ENCODE measurements at regions not wholly inside any gene's neighbourhood (a gene's known extent, or its start where the extent isn't known, plus 50 kb on each side); places are given as distances from the start of the nearest gene placed in this dataset.
"Not testable (repeated sequence)": the region's sequence is repeated elsewhere in the genome, so short reads cannot be mapped to it uniquely, and the experiment has no call there.

DNA sequence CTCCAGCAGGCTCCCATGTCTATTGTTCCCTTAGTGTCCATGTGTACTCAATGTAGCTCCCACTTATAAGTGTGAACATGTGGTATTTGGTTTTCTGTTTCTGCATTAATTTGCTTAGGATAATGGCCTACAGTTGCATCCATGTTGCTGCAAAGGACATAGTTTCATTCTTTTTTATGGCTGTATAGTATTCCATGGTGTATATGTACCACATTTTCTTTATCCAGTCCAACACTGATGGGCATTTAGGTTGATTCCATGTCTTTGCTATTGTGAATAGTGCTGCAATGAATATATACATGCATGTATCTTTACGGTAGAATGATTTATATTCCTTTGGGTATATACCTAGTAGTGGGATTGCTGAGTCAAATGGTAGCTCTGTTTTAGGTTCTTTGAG, 116.5 kb upstream of the UGP2 start:
- TF ChIP-seq CTCF (IDR thresholded peaks at IDR 0.05; ENCODE audit: borderline replicate concordance, extremely low read depth, low read length, poor library complexity, severe bottlenecking); EZH2 (IDR thresholded peaks at IDR 0.05; ENCODE audit: borderline replicate concordance, low read depth, low read length, severe bottlenecking): not testable (repeated sequence)
